Erythroblast (primary cell): ENCODE measurements at regions not wholly inside any gene's neighbourhood (a gene's known extent, or its start where the extent isn't known, plus 50 kb on each side); places are given as distances from the start of the nearest gene placed in this dataset.

Experiments used
- GATA1 ChIP-seq: IDR thresholded peaks from 2 replicates; pipeline ENCODE4 v1.6.1; 2011; ENCODE audit warnings: low read depth, mild to moderate bottlenecking, control low read depth, low read length, moderate library complexity
- POLR2A ChIP-seq: IDR thresholded peaks from 2 replicates; pipeline ENCODE4 v1.6.1; 2011; ENCODE audit warnings: mild to moderate bottlenecking, low read length

DNA sequence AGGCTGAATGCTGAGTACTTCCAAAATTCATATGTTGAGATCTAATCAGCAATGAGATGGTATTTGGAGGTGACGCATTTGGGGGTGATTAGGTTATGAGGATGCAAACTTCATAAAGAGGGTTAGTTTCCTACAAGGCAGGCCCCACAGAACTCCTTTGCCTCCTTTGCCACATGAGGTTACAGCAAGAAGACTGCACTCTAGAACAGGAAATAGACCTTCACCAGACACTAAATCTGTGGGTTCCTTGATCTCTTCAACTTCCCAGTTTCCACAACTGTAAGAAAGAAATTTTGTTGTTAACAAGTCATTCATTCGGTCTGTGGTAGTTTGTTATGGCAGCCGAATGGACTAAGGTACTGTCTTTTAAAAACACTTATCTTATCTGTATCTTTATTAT is 681.9 kb upstream of the HS3ST1 start:
- TF ChIP-seq POLR2A (no peak), GATA1 (no peak)
